ENCODE measurements at regions not wholly inside any gene's neighbourhood (a gene's known extent, or its start where the extent isn't known, plus 50 kb on each side); places are given as distances from the start of the nearest gene placed in this dataset.
A peak's percentile ranks its signal among the peaks of the same experiment; 100 is the strongest.

GRCh38 chr16:77647726-77648125, 74.6 kb upstream of the NUDT7 start:
- no peaks in the 10 kb centered on the region for H3K36me3 ChIP-seq (replicated peaks)
- in situ Hi-C loops (cut with HindIII; ENCODE audit: low pct_ligation_motif_present, low sequenced_read_pairs), result no loop called here
- no peak overlapping the region for H3K4me3 ChIP-seq (ENCODE audit: low read depth, low read length)
- TF ChIP-seq CTCF (IDR thresholded peaks at IDR 0.05; ENCODE audit: low read depth, low read length, missing control alignments), result no peak
- H3K27me3 ChIP-seq (replicated peaks), result no peaks in the 10 kb centered on the region
- DNase-seq, result no peak
- H3K27ac ChIP-seq, result no peak overlapping the region

DNA sequence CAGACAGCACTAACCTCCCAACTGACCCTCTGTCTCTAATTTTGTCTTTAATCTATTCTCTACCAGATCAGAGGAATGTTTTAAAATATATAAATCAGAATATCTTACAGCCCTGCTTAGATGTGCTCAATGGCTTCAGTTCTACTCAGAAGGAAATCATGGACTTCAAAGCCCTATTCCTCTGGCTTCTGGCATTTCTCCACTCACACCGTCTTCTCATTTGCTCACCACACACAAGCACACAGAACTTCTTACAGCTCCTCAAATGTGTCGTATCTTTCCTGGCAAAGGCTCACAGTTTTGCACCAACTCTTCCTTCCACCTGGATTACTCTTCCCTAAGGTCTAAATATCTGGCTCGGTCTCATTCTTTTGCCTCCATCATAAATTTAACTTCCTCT, 71.6 kb upstream of the NUDT7 start:
- TF ChIP-seq CTCF (IDR thresholded peaks at IDR 0.05; ENCODE audit: low read depth, low read length, missing control alignments), result no peak
- Histone ChIP-seq H3K27ac (no peak overlapping the region), H3K4me3 (ENCODE audit: low read depth, low read length) (no peak overlapping the region), H3K27me3 (replicated peaks) (no peaks in the 10 kb centered on the region), H3K36me3 (replicated peaks) (no peaks in the 10 kb centered on the region)
- in situ Hi-C loops (cut with HindIII; ENCODE audit: low pct_ligation_motif_present, low sequenced_read_pairs), result no loop called here
- DNase-seq, result no peak

GRCh38 chr16:77652399-77652798, 69.9 kb upstream of the NUDT7 start:
- no peaks in the 10 kb centered on the region for H3K36me3 ChIP-seq (replicated peaks)
- H3K27ac ChIP-seq, result no peak overlapping the region
- no peak overlapping the region for H3K4me3 ChIP-seq (ENCODE audit: low read depth, low read length)
- H3K27me3 ChIP-seq (replicated peaks), result no peaks in the 10 kb centered on the region
- in situ Hi-C loops (cut with HindIII; ENCODE audit: low pct_ligation_motif_present, low sequenced_read_pairs), result no loop called here
- DNase-seq, result no peak
- TF ChIP-seq CTCF (IDR thresholded peaks at IDR 0.05; ENCODE audit: low read depth, low read length, missing control alignments), result no peak

- Histone ChIP-seq H3K36me3 (replicated peaks) (no peaks in the 10 kb centered on the region), H3K27ac (no peak overlapping the region), H3K4me3 (ENCODE audit: low read depth, low read length) (no peak overlapping the region), H3K27me3 (replicated peaks) (no peaks in the 10 kb centered on the region)
- DNase-seq, result peak; percentile 19
- TF ChIP-seq CTCF (IDR thresholded peaks at IDR 0.05; ENCODE audit: low read depth, low read length, missing control alignments), result no peak
- in situ Hi-C loops (cut with HindIII; ENCODE audit: low pct_ligation_motif_present, low sequenced_read_pairs), result no loop called here
Observed at GRCh38 chr16:77657016-77657415, 65.3 kb upstream of the NUDT7 start.

GRCh38 chr16:77660311-77660710, 62.0 kb upstream of the NUDT7 start:
- Histone ChIP-seq H3K27ac (no peak overlapping the region), H3K4me3 (ENCODE audit: low read depth, low read length) (peak overlapping the region; percentile 2), H3K36me3 (replicated peaks) (no peaks in the 10 kb centered on the region), H3K27me3 (replicated peaks) (no peaks in the 10 kb centered on the region)
- peak; percentile 81 for TF ChIP-seq CTCF (IDR thresholded peaks at IDR 0.05; ENCODE audit: low read depth, low read length, missing control alignments)
- in situ Hi-C loops (cut with HindIII; ENCODE audit: low pct_ligation_motif_present, low sequenced_read_pairs), result no loop called here
- peak; percentile 40 for DNase-seq

DNA sequence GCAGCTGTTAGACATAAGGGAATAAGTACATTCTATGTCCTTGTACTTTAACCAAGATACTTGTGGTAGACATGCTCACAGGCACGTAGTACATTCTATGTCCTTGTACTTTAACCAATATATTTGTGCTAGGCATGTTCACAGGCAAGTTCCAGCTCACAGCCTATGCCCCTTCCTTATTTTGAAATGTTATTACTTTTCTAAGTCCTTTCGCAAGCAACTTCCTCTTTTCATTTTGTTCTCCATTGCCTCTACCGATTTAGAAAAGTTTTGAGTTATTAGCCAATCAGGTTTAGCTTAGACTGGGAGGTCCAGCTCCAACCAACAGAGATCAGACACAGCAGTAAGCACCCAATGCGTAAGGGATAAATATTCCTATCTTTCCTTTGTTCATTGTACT, 60.1 kb upstream of the NUDT7 start:
- H3K27me3 ChIP-seq (replicated peaks), result no peaks in the 10 kb centered on the region
- H3K36me3 ChIP-seq (replicated peaks), result no peaks in the 10 kb centered on the region
- DNase-seq, result no peak
- in situ Hi-C loops (cut with HindIII; ENCODE audit: low pct_ligation_motif_present, low sequenced_read_pairs), result no loop called here
- TF ChIP-seq CTCF (IDR thresholded peaks at IDR 0.05; ENCODE audit: low read depth, low read length, missing control alignments), result no peak
- no peak overlapping the region for H3K4me3 ChIP-seq (ENCODE audit: low read depth, low read length)
- H3K27ac ChIP-seq, result no peak overlapping the region
